ENCODE measurements at regions not wholly inside any gene's neighbourhood (a gene's known extent, or its start where the extent isn't known, plus 50 kb on each side); places are given as distances from the start of the nearest gene placed in this dataset.

DNA sequence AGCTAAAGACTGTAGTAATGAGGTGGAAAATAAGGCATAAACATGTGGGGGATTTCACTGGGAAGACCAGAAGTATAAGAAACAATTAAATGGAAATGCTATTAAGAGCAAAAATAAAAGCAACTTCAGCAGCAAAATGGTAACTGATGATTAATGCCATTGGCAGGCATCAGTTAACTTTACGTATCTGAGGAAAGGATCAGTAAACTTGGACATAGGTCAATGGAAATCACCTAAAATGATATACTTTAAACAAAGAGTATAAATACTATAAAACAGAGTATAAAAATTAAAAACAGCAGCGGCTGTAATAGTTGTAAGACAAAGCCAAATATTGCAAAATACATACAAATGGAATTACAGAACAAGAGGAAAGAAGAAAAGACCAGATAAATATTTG lies 992.1 kb downstream of the DNAH5 start:
- H3K9me3 ChIP-seq (ENCODE audit: control insufficient read depth, low read depth, low read length) = no peaks in the 10 kb centered on the region
- Mint-ChIP-seq H3K27ac (no peak overlapping the region), H3K27me3 (ENCODE audit: low read depth) (no peaks in the 10 kb centered on the region), H3K9me3 (no peaks in the 10 kb centered on the region), H3K36me3 (ENCODE audit: insufficient read depth in 1 of 3, low read depth in 3 of 3) (no peaks in the 10 kb centered on the region; a peak in 1 of 7 replicates), H3K4me3 (no peak overlapping the region), H3K4me1 (peaks cover 10 to 14% of the 10 kb centered on the region in 2 experiments)
- H3K9ac ChIP-seq (ENCODE audit: extremely low read depth, insufficient read length, low read length) = no peak overlapping the region
- H2BK5ac ChIP-seq (ENCODE audit: insufficient read length, low read length) = no peak overlapping the region
- no peak overlapping the region for H3K14ac ChIP-seq (ENCODE audit: insufficient read depth, low read length)
- no peak overlapping the region for H3K4me2 ChIP-seq (ENCODE audit: insufficient read depth, insufficient read length, low read length)
- no peak overlapping the region for H3K4ac ChIP-seq (ENCODE audit: low read depth, low read length)
- no peak overlapping the region for H3K23ac ChIP-seq (ENCODE audit: insufficient read length, low read depth, low read length)
- WGBS (ENCODE audit: extremely low coverage, insufficient read length, low lambda C conversion rate) = no CpG with 5 or more reads among the region's 2 CpGs
- no peak overlapping the region for H3T11ph ChIP-seq (ENCODE audit: low read length)
- no peaks in the 10 kb centered on the region for H3K4me1 ChIP-seq (ENCODE audit: insufficient read depth, low read length)
- H2AFZ ChIP-seq (ENCODE audit: low read length) = no peak overlapping the region
- no peak overlapping the region for H2BK120ac ChIP-seq (ENCODE audit: low read depth, low read length, poor library complexity, severe bottlenecking)
- H3K27ac ChIP-seq (ENCODE audit: insufficient read length, low read depth, low read length) = no peak overlapping the region
- no peak overlapping the region for H3K18ac ChIP-seq (ENCODE audit: insufficient read length, low read depth, low read length)
- H3K23me2 ChIP-seq (ENCODE audit: insufficient read length, low read depth, low read length, poor library complexity, severe bottlenecking) = no peaks in the 10 kb centered on the region
- TF ChIP-seq, protein P1, sequence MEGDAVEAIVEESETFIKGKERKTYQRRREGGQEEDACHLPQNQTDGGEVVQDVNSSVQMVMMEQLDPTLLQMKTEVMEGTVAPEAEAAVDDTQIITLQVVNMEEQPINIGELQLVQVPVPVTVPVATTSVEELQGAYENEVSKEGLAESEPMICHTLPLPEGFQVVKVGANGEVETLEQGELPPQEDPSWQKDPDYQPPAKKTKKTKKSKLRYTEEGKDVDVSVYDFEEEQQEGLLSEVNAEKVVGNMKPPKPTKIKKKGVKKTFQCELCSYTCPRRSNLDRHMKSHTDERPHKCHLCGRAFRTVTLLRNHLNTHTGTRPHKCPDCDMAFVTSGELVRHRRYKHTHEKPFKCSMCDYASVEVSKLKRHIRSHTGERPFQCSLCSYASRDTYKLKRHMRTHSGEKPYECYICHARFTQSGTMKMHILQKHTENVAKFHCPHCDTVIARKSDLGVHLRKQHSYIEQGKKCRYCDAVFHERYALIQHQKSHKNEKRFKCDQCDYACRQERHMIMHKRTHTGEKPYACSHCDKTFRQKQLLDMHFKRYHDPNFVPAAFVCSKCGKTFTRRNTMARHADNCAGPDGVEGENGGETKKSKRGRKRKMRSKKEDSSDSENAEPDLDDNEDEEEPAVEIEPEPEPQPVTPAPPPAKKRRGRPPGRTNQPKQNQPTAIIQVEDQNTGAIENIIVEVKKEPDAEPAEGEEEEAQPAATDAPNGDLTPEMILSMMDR (conservative IDR thresholded peaks at IDR 0.05) = no peak
- H3K79me2 ChIP-seq (ENCODE audit: insufficient read depth, low read length) = no peaks in the 10 kb centered on the region
- no peak overlapping the region for H2BK15ac ChIP-seq (ENCODE audit: low read depth, low read length)
- H4K20me1 ChIP-seq (ENCODE audit: control insufficient read depth, insufficient read depth, insufficient read length) = no peaks in the 10 kb centered on the region
- no peak overlapping the region for H3K56ac ChIP-seq (ENCODE audit: insufficient read length, low read depth, low read length)
- no peak overlapping the region for H4K91ac ChIP-seq (ENCODE audit: insufficient read length, low read depth, low read length)
- H2BK20ac ChIP-seq (ENCODE audit: low read depth, low read length, poor library complexity, severe bottlenecking) = no peak overlapping the region
- no peak for DNase-seq
- no peaks in the 10 kb centered on the region for H3K79me1 ChIP-seq (ENCODE audit: insufficient read depth, low read depth, low read length, poor library complexity, severe bottlenecking)
- no peaks in the 10 kb centered on the region for H3K27me3 ChIP-seq (ENCODE audit: insufficient read depth, low read length)
- H4K8ac ChIP-seq (replicated peaks; ENCODE audit: insufficient read length, low read depth, low read length) = no peak overlapping the region
- no peak overlapping the region for H2AK5ac ChIP-seq (ENCODE audit: insufficient read length, low read length)
- no peak overlapping the region for H2BK12ac ChIP-seq (ENCODE audit: insufficient read length, low read depth, low read length)
- no peak overlapping the region for H4K5ac ChIP-seq (ENCODE audit: insufficient read length, low read depth, low read length)
